ENCODE measurements at regions not wholly inside any gene's neighbourhood (a gene's known extent, or its start where the extent isn't known, plus 50 kb on each side); places are given as distances from the start of the nearest gene placed in this dataset.

DNA sequence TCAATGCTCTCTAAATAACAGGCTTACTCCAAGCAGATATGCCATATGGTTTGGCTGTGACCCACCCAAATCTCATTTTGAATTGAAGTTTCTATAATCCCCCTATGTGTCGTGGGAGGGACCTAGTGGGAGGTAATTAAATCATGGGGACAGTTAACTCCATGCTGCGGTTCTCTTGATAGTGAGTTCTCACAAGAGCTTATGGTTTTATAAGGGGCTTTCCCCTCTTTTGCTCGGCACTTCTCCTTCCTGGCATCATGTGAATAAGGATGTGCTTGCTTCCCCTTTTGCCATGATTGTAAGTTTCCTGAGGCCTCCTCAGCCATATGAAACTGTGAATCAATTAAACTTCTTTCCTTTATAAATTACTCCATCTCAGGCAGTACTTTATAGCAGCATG lies 302.7 kb upstream of the ZC3H15 start:
- Histone ChIP-seq H3K36me3 (no peaks in the 10 kb centered on the region), H3K27ac (no peak overlapping the region), H3K9me3 (no peaks in the 10 kb centered on the region), H3K4me3 (no peak overlapping the region), H3K4me1 (no peaks in the 10 kb centered on the region), H3K27me3 (no peaks in the 10 kb centered on the region)
- 69 to 77% methylated on average over 3 of the region's 3 CpGs for WGBS, 2 donors
- DNase-seq, result no peak
- TF ChIP-seq POLR2A (IDR thresholded peaks at IDR 0.05), result no peak
- TF ChIP-seq, protein P1, sequence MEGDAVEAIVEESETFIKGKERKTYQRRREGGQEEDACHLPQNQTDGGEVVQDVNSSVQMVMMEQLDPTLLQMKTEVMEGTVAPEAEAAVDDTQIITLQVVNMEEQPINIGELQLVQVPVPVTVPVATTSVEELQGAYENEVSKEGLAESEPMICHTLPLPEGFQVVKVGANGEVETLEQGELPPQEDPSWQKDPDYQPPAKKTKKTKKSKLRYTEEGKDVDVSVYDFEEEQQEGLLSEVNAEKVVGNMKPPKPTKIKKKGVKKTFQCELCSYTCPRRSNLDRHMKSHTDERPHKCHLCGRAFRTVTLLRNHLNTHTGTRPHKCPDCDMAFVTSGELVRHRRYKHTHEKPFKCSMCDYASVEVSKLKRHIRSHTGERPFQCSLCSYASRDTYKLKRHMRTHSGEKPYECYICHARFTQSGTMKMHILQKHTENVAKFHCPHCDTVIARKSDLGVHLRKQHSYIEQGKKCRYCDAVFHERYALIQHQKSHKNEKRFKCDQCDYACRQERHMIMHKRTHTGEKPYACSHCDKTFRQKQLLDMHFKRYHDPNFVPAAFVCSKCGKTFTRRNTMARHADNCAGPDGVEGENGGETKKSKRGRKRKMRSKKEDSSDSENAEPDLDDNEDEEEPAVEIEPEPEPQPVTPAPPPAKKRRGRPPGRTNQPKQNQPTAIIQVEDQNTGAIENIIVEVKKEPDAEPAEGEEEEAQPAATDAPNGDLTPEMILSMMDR (IDR thresholded peaks at IDR 0.05), result no peak
- intact Hi-C loops (cut with DNase I), result no loop called here

DNA sequence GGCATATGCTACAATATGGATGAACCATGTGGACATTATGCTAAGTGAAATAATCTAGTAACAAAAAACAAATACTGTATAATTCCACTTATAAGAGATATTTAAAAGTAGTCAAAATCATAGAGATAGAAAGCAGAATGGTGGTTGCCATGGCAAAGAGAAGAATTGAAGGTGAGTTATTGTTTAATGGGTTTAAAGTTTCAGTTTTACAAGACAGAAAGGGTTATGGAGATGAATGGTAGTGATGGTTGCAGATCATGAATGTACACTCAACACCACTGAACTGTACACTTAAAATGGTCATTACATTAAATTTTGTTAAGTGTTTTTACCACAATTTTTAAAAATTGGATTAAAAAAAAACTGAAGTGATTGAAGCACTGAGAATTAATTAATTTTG lies 298.2 kb upstream of the ZC3H15 start:
- intact Hi-C loops (cut with DNase I), result no loop called here
- Histone ChIP-seq H3K4me1 (no peaks in the 10 kb centered on the region), H3K27ac (no peak overlapping the region), H3K9me3 (no peaks in the 10 kb centered on the region), H3K36me3 (no peaks in the 10 kb centered on the region), H3K4me3 (no peak overlapping the region), H3K27me3 (no peaks in the 10 kb centered on the region)
- TF ChIP-seq, protein P1 (IDR thresholded peaks at IDR 0.05), result no peak
- TF ChIP-seq POLR2A (IDR thresholded peaks at IDR 0.05), result no peak
- no peak for DNase-seq

DNA sequence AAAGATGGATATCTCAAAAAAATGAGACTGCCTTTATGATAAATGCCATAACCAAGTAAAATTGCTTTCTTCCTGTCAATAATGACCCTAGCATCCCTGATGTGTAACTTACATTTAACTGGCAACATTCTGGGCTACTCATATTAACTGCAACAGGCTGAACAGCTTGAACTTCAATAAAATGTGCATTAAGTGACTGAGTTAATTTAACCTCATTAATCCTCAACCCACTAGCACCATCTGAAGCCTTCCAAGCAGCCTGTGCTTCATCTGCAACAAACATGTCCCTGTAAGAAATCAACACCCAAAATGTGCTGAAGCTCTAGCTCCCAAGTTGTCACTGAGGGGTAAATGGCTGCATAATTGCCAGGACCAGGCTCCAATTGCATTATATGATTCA lies 296.2 kb upstream of the ZC3H15 start:
- no peak overlapping the region for H3K27ac ChIP-seq
- no peaks in the 10 kb centered on the region for H3K36me3 ChIP-seq
- intact Hi-C loops (cut with DNase I), result no loop called here
- TF ChIP-seq, protein P1 (IDR thresholded peaks at IDR 0.05), result no peak
- TF ChIP-seq POLR2A (IDR thresholded peaks at IDR 0.05), result no peak
- no peak for DNase-seq
- no peak overlapping the region for H3K4me3 ChIP-seq
- no peaks in the 10 kb centered on the region for H3K4me1 ChIP-seq
- no peaks in the 10 kb centered on the region for H3K9me3 ChIP-seq
- H3K27me3 ChIP-seq, result no peaks in the 10 kb centered on the region

DNA sequence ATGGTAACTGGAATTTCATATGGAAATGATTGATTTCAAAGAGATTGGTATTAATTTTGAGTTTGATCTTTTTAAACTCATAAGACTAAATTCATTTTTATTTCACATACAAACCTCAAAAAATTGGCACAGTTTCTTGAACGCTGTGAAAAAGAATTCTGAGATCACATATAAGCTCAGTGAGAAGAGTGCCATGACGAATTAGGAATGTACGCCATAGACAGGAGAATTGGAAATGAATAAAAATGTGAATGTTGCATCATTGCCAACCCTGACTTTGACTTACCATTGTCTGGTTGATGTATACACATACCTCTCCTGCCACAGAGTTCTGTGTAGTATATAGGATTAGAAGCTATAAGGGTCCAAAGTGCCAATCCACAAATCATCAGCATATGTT lies 290.4 kb upstream of the ZC3H15 start:
- Histone ChIP-seq H3K27me3 (no peaks in the 10 kb centered on the region), H3K36me3 (no peaks in the 10 kb centered on the region), H3K4me1 (no peaks in the 10 kb centered on the region), H3K27ac (no peak overlapping the region), H3K4me3 (no peak overlapping the region), H3K9me3 (no peaks in the 10 kb centered on the region)
- 79 to 84% methylated on average over 3 of the region's 3 CpGs for WGBS, 2 donors
- no peak for DNase-seq
- intact Hi-C loops (cut with DNase I), result no loop called here
- no peak for TF ChIP-seq POLR2A (IDR thresholded peaks at IDR 0.05)
- TF ChIP-seq, protein P1 (IDR thresholded peaks at IDR 0.05), result no peak

DNA sequence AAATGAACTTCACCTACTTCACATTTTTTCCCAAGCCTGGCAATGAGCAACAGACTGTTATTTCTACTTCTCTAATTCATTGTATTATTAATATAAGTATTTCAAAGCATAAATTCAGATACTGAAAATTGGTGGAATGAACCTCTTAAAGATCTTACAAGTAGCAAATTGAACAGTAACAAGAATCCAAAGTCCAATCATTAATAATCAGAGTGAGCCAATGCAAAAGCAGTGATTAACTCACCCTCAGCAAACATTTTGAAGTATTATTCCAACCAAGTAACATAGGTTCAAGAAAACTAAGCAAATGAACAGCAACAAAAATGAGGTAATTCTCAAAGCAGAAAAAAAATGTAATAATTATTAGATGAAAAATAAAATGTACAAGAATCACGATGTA lies 288.1 kb upstream of the ZC3H15 start:
- TF ChIP-seq, protein P1 (IDR thresholded peaks at IDR 0.05), result no peak
- no peak for TF ChIP-seq POLR2A (IDR thresholded peaks at IDR 0.05)
- H3K9me3 ChIP-seq, result no peaks in the 10 kb centered on the region
- intact Hi-C loops (cut with DNase I), result no loop called here
- H3K27ac ChIP-seq, result no peak overlapping the region
- no peaks in the 10 kb centered on the region for H3K4me1 ChIP-seq
- H3K4me3 ChIP-seq, result no peak overlapping the region
- H3K27me3 ChIP-seq, result no peaks in the 10 kb centered on the region
- H3K36me3 ChIP-seq, result no peaks in the 10 kb centered on the region
- DNase-seq, result no peak
- WGBS, 2 donors, result 84 to 91% methylated on average over 1 of the region's 1 CpG

Measured in esophagus squamous epithelium (tissue), 5 donors.